H54 (cell line): ENCODE measurements at regions not wholly inside any gene's neighbourhood (a gene's known extent, or its start where the extent isn't known, plus 50 kb on each side); places are given as distances from the start of the nearest gene placed in this dataset.

Source experiments
- DNase-seq: peaks from one replicate; pipeline ENCODE4 v3.0.0; 2011; ENCODE audit warnings: low spot score, mixed read lengths; ENCODE audit not compliant: insufficient read length
- FAIRE-seq: peaks from 3 replicates; lab custom pipeline; 2011; peaks lifted over from hg19 to GRCh38; lab: Jason Lieb, UNC
- POLR2A ChIP-seq: IDR thresholded peaks from 2 replicates; pipeline ENCODE4 v1.6.1; 2011; ENCODE audit warnings: low read depth, mild to moderate bottlenecking, low read length

DNA sequence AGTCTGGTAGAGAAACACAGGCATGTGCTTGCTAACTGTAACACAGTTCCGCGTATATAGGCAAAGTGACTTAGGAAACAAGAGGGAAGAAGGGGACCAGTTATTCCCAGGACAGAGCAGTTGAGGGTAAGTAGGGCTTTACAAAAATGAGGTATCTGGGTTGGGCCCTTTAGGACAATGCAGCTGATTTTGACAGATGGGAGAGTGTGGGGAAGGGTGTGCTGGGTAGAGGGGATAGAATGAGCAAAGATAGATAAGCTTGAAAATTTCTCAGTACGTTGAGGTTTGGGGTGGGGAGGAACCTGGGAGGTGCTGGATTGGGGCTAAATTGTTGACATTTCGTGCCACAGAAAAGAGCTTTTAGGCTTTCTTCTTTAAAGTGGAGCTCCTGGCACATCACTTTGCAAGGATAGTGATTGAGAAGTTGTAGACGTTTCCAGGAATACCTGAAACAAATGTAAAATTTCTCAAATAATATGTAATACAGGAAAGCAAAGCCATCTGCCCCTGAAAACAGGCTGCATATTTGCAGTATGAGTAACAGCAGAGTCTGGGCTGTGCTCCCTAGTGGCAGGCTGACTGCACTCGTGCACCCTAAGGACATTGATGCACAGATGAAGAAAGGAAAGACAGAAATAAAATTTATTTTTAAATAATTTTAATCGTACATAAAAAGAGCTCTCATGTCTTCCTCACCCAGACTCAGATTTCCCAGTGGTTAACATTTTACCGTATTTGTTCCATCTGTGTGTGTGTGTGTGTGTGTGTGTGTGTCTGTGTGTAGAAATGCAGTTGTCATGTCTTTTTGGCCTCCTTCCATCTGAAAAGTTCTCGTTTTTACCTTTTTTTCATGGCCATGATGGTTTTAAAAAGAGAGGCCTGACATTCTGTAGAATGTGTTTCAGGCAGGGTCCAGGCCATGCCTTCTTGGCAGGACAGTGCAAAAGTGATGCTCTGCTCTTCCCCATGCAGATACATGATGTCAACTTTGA lies 144.9 kb upstream of the DMRT1 start:
- no peak for TF ChIP-seq POLR2A
- FAIRE-seq (peak; percentile 33), DNase-seq (no peak)

DNA sequence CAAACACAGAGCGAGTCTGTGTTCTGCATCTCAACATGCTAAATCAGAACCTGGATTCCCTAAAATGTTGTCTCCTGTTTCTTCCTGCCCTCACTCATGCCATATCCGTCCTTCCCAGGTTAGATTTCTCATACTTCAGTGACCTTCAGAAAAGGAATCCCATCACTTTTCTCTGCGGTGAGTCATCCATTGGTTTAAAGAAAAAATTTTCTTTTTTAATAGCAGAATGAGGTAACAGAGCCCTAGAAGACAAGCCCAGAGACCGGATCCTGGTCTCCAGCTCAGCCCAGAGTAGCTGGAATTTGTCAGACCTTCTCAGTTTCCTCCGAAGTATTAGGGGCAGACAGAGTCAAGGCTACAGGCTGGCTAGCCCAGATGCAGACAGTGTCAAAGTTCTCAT lies 143.2 kb upstream of the DMRT1 start:
- FAIRE-seq: peak; percentile 27
- no peak for DNase-seq
- no peak for TF ChIP-seq POLR2A

DNA sequence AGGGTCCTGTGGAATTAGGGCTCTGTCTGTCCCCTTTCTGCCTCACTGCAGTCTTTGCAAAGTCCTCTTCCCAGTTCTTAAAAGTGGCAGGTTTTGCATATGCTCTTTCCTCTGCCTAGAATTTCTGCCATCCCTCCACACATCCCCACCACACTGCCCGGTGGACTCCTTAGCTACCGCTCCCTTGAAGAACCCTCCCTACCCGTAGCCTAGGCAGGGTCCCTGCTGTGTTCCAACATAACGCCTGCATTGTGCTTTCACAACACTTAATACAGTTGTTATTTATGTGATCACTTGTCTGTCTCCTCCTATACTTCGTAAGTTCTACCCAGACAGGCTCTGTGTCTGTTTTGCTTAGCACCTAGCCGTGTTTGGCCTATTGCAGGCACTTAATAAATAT lies 142.5 kb upstream of the DMRT1 start:
- TF ChIP-seq POLR2A: no peak
- no peak for FAIRE-seq
- DNase-seq: no peak

- TF ChIP-seq POLR2A: no peak
- FAIRE-seq (no peak), DNase-seq (no peak)
These were observed 142.1 kb upstream of the DMRT1 start for GRCh38 chr9:699396-699795.

DNA sequence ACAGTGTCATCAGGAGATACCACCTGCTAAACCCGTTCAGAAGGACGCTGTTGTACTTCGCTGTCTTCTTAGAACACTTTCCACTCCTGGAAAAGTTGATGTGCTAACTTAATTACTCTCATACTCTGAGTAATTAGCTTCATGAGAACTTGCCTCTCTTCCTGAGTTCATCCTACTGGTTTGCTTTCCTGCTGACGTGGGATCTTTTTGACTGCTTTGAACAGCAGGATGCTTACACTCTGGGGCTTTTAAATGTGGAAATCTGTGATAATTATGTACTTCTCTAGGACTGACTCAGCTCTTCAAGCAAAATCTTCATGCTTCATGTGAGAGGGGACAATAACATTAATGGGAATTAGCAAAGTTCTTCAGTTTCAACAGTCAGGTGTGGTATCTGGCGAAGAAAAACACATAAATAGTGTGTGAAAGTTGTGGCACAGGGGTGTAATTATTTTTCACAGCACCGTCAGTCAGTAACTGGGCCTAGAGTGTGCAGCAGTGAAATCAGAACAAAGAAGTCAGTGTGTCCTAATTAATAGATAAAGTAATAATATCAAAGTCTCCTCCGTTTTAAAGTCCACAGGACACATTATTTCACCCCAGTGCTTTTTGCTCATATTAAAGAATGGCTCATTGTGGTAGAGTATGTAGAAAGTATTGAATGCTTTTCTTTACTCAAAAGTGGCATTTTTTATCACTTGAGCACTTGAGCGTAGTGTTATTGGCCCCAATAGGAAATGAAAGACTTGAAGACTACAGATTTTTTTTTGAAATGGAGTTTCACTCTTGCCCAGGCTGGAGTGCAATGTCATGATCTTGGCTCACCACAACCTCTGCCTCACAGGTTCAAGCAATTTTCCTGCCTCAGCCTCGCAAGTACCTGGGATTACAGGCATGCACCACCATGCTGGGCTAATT lies 140.9 kb upstream of the DMRT1 start:
- DNase-seq (no peak), FAIRE-seq (no peak)
- no peak for TF ChIP-seq POLR2A

DNA sequence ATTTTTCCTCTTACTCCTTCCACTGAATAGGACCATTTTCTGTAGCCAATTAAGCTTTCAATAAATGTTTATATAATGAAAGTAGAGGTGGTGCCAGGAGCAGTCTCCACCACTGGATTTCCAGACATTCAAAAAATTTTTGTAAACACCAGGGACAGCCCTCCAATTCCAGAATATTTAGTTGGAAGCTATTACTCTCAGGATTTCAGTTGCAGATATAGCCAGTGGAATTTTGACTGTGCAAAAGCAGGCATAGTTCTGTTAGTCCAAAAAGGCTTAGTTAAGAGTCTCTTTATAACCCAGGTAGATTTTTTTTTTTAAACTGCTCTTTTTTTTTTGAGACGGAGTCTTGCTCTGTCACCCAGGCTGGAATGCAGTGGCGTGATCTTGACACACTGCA lies 138.1 kb upstream of the DMRT1 start:
- DNase-seq (no peak), FAIRE-seq (no peak)
- TF ChIP-seq POLR2A: no peak

- FAIRE-seq (peak; percentile 33), DNase-seq (no peak)
- no peak for TF ChIP-seq POLR2A
These were observed 135.4 kb upstream of the DMRT1 start for GRCh38 chr9:706073-706472.

DNA sequence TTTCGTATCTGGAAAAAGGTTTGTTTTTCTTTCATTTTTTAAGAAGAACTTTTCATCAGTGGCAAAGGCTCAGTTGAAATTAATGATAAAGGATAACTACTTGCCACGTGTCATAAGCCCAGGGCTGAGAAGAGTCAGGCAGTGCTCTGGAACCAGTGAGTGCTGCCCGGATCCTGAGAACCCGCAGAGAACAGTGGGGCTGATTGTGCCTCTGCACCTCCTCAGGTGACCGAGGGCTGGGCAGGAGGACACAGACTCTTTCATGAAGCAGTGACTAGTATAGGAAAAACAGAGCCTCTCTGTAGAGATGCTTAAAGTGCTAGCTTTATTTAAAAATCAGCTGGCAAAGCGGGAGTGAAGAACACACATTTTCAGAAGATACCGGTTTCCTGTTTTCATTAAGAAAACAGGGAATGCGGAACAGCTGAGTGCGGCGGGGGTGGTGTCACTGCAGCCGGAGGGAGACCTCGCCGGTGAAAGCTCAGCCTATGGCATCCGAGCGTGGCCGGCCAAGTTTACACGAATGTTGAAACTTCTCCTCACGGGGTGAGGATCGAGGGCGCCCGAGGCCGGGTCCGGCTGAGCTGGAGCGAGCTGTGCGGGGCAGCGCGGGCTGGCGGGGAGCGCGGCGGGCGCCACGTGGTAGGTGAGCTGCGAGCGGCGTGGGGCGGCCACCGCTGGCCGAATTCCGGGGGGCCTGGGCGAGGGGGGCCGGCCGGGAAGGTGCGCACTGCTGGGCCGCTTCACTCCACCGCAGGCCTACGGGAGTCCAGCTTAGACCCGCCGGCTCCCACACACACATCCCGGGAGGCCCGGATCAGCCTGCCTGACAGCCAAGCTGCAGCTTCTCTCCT lies 134.7 kb upstream of the DMRT1 start:
- DNase-seq: peak; percentile 41
- peak; percentile 81 for FAIRE-seq

DNA sequence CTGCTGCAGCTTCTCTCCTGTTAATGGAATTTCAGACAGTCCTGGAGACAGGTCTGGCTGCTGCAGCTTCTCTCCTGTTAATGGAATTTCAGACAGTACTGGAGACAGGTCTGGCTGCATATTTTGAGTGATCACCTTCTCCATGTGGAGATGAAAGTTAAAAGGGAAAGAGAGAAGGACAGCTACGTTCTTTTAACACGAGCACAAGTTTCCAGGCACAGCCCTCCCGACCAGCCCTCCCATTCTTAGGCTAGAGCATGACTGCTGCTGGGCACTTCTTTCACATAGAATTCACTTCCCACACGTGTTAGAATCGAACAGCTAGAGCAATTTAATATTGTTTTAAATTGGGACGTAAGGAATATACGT lies 133.3 kb upstream of the DMRT1 start:
- DNase-seq: no peak
- TF ChIP-seq POLR2A: no peak
- no peak for FAIRE-seq

More for the DNA sequence above, 134.7 kb upstream of the DMRT1 start:
- no peak for TF ChIP-seq POLR2A

DNA sequence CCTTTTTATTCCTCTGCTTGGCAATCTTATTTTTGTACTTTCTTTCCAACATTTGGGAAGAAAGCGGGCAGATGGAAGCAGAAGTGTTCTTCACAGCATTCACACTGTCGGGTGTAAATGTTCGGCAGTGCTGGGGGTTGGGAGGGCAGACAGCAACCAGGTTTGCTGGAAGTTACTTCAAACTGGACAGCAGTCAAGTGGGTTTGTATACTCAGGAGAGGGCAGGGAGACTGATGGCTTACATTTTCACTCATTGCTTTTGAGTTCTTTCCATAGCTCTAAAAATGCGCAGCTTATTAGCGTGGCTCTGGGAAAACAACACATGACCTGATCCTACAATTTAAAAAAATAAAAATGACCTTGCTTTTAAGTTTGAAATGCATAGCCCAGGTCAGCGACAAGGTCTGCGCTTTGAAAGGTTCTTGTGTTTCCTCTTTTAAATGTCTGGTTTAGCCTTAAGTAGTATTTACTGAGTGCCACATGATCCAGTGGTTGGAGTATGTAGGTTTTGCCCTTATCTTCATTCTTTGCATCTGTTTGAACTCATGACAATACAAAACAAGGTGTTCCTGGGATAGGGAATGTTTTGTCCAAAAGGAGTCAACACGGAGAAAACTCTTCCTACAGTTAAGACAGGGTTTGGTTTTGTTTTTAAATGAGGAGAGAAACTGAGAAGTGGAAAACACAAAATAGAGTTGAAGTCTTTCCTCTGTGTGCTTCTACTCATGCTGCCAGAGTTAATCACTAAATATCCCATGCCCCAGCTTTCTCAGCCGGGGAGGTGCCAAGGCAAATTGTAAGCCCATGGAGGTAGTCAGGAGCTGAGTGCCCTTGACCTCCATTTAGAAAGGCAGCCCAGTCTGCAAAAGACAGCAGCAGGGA lies 132.7 kb upstream of the DMRT1 start:
- TF ChIP-seq POLR2A: no peak
- FAIRE-seq (peak; percentile 6), DNase-seq (no peak)

DNA sequence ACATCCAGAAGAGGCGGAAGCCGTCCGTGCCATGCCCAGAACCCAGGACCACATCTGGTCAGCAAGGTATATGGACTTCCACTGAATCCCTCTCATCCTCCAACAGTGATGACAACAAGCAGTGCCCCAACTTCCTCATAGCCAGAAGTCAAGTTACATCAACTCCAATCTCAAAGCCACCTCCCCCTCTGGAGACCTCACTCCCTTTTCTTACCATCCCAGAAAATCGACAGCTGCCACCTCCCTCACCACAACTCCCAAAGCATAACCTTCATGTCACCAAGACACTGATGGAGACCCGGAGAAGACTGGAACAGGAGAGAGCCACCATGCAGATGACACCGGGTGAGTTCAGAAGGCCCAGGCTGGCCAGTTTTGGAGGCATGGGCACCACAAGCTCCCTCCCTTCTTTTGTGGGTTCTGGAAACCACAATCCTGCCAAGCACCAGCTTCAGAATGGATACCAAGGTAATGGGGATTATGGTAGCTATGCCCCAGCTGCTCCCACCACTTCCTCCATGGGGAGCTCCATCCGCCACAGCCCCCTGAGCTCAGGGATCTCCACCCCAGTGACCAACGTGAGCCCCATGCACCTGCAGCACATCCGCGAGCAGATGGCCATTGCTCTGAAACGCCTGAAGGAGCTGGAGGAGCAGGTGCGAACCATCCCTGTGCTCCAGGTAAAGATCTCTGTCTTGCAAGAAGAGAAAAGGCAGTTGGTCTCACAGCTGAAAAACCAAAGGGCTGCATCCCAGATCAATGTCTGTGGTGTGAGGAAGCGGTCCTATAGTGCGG lies 130.3 kb upstream of the DMRT1 start:
- DNase-seq (no peak), FAIRE-seq (no peak)
- TF ChIP-seq POLR2A: no peak
